ENCODE measurements at regions not wholly inside any gene's neighbourhood (a gene's known extent, or its start where the extent isn't known, plus 50 kb on each side); places are given as distances from the start of the nearest gene placed in this dataset.

DNA sequence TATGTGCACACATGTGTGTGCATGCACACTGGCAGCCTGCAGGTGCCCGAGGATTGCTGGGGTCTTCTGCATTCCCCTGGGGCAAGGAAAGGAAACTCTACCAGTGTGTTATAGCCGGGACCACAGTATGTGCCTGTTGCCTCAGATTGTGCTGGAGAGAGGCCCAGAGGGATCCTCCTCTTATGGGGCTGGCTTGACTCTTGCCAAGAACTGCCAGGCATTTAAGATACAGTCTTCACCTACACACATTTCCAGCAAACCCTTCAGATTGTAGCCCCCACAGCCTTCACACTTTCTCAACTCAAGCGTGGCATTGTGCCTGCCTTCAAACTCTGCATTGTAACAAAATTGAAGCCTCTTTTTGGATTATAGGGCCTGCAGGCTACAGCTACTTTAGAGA lies 176.7 kb upstream of the DYRK2 start:
- Histone ChIP-seq H2AFZ (ENCODE audit: control insufficient read depth, low read length) (no peak overlapping the region), H3K4me3 (ENCODE audit: control insufficient read depth in 2 of 3, extremely low read depth in 1 of 3, insufficient read depth in 2 of 3, low read depth in 1 of 3, low read length in 3 of 3) (no peak overlapping the region), H4K20me1 (ENCODE audit: control insufficient read depth, extremely low read depth, insufficient read depth, low read length) (no peaks in the 10 kb centered on the region), H3K9me3 (ENCODE audit: control insufficient read depth, low read depth, low read length) (no peaks in the 10 kb centered on the region), H3K79me2 (ENCODE audit: control insufficient read depth, insufficient read depth, low read length) (no peaks in the 10 kb centered on the region), H3K4me1 (ENCODE audit: control insufficient read depth, extremely low read depth, insufficient read depth, low read length) (no peaks in the 10 kb centered on the region), H3K9me1 (ENCODE audit: control insufficient read depth, extremely low read depth, insufficient read depth, low read length) (no peaks in the 10 kb centered on the region), H3K27ac (ENCODE audit: control insufficient read depth, insufficient read depth, low read length) (no peak overlapping the region), H3K27me3 (ENCODE audit: control insufficient read depth, extremely low read depth, insufficient read depth, low read length) (no peaks in the 10 kb centered on the region), H3K4me2 (ENCODE audit: control insufficient read depth, extremely low read depth, insufficient read depth, low read depth, low read length) (no peak overlapping the region), H3K9ac (ENCODE audit: control insufficient read depth, extremely low read depth, insufficient read depth, low read length) (no peak overlapping the region), H3K36me3 (ENCODE audit: control insufficient read depth in 2 of 2, extremely low read depth in 1 of 2, insufficient read depth in 2 of 2, low read length in 2 of 2) (no peaks in the 10 kb centered on the region)
- FAIRE-seq (no peak), DNase-seq (ENCODE audit: low read depth, low spot score) (no peak)
- TF ChIP-seq EZH2 (IDR thresholded peaks at IDR 0.05; ENCODE audit: low read length) (no peak), CTCF (optimal IDR thresholded peaks at IDR 0.05 in 1 of 3, IDR thresholded peaks at IDR 0.05 in 1 of 3, conservative IDR thresholded peaks at IDR 0.05 in 1 of 3; ENCODE audit: extremely low read depth in 1 of 3, insufficient read depth in 2 of 3, low read length in 3 of 3) (no peak)
- dilution Hi-C loops (cut with MboI; ENCODE audit: extremely low pct_ligation_motif_present, low sequenced_read_pairs), result no loop called here

GRCh38 chr12:67472539-67472938 lies 176.0 kb upstream of the DYRK2 start:
- DNase-seq (ENCODE audit: low read depth, low spot score) (no peak), FAIRE-seq (no peak)
- H3K9me1 ChIP-seq (ENCODE audit: control insufficient read depth, extremely low read depth, insufficient read depth, low read length), result no peaks in the 10 kb centered on the region
- no peak overlapping the region for H3K4me2 ChIP-seq (ENCODE audit: control insufficient read depth, extremely low read depth, insufficient read depth, low read depth, low read length)
- H2AFZ ChIP-seq (ENCODE audit: control insufficient read depth, low read length), result no peak overlapping the region
- no peaks in the 10 kb centered on the region for H3K79me2 ChIP-seq (ENCODE audit: control insufficient read depth, insufficient read depth, low read length)
- no peak for TF ChIP-seq CTCF (optimal IDR thresholded peaks at IDR 0.05 in 1 of 3, IDR thresholded peaks at IDR 0.05 in 1 of 3, conservative IDR thresholded peaks at IDR 0.05 in 1 of 3; ENCODE audit: extremely low read depth in 1 of 3, insufficient read depth in 2 of 3, low read length in 3 of 3)
- no peak overlapping the region for H3K4me3 ChIP-seq (ENCODE audit: control insufficient read depth in 2 of 3, extremely low read depth in 1 of 3, insufficient read depth in 2 of 3, low read depth in 1 of 3, low read length in 3 of 3)
- no peaks in the 10 kb centered on the region for H3K4me1 ChIP-seq (ENCODE audit: control insufficient read depth, extremely low read depth, insufficient read depth, low read length)
- no peaks in the 10 kb centered on the region for H4K20me1 ChIP-seq (ENCODE audit: control insufficient read depth, extremely low read depth, insufficient read depth, low read length)
- dilution Hi-C loops (cut with MboI; ENCODE audit: extremely low pct_ligation_motif_present, low sequenced_read_pairs), result no loop called here
- H3K36me3 ChIP-seq (ENCODE audit: control insufficient read depth in 2 of 2, extremely low read depth in 1 of 2, insufficient read depth in 2 of 2, low read length in 2 of 2), result no peaks in the 10 kb centered on the region
- no peak overlapping the region for H3K27ac ChIP-seq (ENCODE audit: control insufficient read depth, insufficient read depth, low read length)
- H3K9ac ChIP-seq (ENCODE audit: control insufficient read depth, extremely low read depth, insufficient read depth, low read length), result no peak overlapping the region
- H3K27me3 ChIP-seq (ENCODE audit: control insufficient read depth, extremely low read depth, insufficient read depth, low read length), result no peaks in the 10 kb centered on the region
- no peaks in the 10 kb centered on the region for H3K9me3 ChIP-seq (ENCODE audit: control insufficient read depth, low read depth, low read length)

Measured in keratinocyte (primary cell).